NOMO-1 treated with DMSO at 0.1 percent for 48 hours (cell line): ENCODE measurements at regions not wholly inside any gene's neighbourhood (a gene's known extent, or its start where the extent isn't known, plus 50 kb on each side); places are given as distances from the start of the nearest gene placed in this dataset.

Experiments used
- DNase-seq: peaks from one replicate; lab custom pipeline; 2025; ENCODE audit not compliant: unreplicated experiment; lab: John Stamatoyannopoulos, UW

GRCh38 chr1:106969731-106970130, 86.7 kb upstream of the PRMT6 start:
- DNase-seq: no peak

- no peak for DNase-seq
Observed at GRCh38 chr1:106972074-106972473, 84.4 kb upstream of the PRMT6 start.

- no peak for DNase-seq
Observed at GRCh38 chr1:106975944-106976343, 80.5 kb upstream of the PRMT6 start.

- no peak for DNase-seq
Observed at GRCh38 chr1:106978477-106979322, 77.8 kb upstream of the PRMT6 start.

- no peak for DNase-seq
Observed at GRCh38 chr1:106979371-106979770, 77.1 kb upstream of the PRMT6 start.

GRCh38 chr1:106980121-106980520, 76.4 kb upstream of the PRMT6 start:
- no peak for DNase-seq

GRCh38 chr1:106984801-106985200, 71.7 kb upstream of the PRMT6 start:
- no peak for DNase-seq

GRCh38 chr1:106986603-106987002, 69.9 kb upstream of the PRMT6 start:
- DNase-seq: no peak

- no peak for DNase-seq
Observed at GRCh38 chr1:106995970-106996369, 60.5 kb upstream of the PRMT6 start.

GRCh38 chr1:106998431-106999002, 58.0 kb upstream of the PRMT6 start:
- DNase-seq: no peak

GRCh38 chr1:107000902-107001301, 55.6 kb upstream of the PRMT6 start:
- DNase-seq: no peak

- no peak for DNase-seq
Observed at GRCh38 chr1:107003972-107004371, 52.5 kb upstream of the PRMT6 start.

- DNase-seq: no peak
Observed at GRCh38 chr1:107004421-107004820, 52.1 kb upstream of the PRMT6 start.
